SK-N-SH (cell line): ENCODE measurements at regions not wholly inside any gene's neighbourhood (a gene's known extent, or its start where the extent isn't known, plus 50 kb on each side); places are given as distances from the start of the nearest gene placed in this dataset.

Experiments used
- CHD2 ChIP-seq: fragments of 150-350 bp; IDR thresholded peaks from 2 replicates; pipeline ENCODE4 v1.6.1; 2018; ENCODE audit warnings: low read length; ENCODE audit not compliant: partially characterized antibody
- EP300 ChIP-seq, 2 experiments: IDR thresholded peaks; 2 replicates each; pipeline versions ENCODE4 v1.4.0 to v1.6.1; 2012; ENCODE audit warnings: borderline replicate concordance in 1 of 2, low read depth in 1 of 2, low read length in 1 of 2
- FOSL2 ChIP-seq: IDR thresholded peaks from 2 replicates; pipeline ENCODE4 v1.4.0; 2012; ENCODE audit warnings: low read depth, mild to moderate bottlenecking, moderate library complexity, borderline replicate concordance
- FOXM1 ChIP-seq: IDR thresholded peaks from 2 replicates; pipeline ENCODE4 v1.4.0; 2012; ENCODE audit warnings: low read depth, mild to moderate bottlenecking
- GATA2 ChIP-seq: sonication (generic); formaldehyde crosslinking; IDR thresholded peaks from 2 replicates; pipeline ENCODE4 v1.5.0; 2020; ENCODE audit warnings: mild to moderate bottlenecking, missing genetic modification reagents
- NFIC ChIP-seq: IDR thresholded peaks from 2 replicates; pipeline ENCODE4 v1.4.0; 2012; ENCODE audit warnings: borderline replicate concordance
- POLR2AphosphoS5 ChIP-seq: IDR thresholded peaks from 2 replicates; pipeline ENCODE4 v1.6.1; 2012; ENCODE audit warnings: low read depth, low read length
- RFX5 ChIP-seq: IDR thresholded peaks from 2 replicates; pipeline ENCODE4 v1.6.1; 2012; ENCODE audit warnings: mild to moderate bottlenecking, improper control_type of control experiment, low read length
- RXRA ChIP-seq: IDR thresholded peaks from 2 replicates; pipeline ENCODE4 v1.4.0; 2012; ENCODE audit warnings: low read depth, mild to moderate bottlenecking, borderline replicate concordance
- YY1 ChIP-seq: IDR thresholded peaks from 2 replicates; pipeline ENCODE4 v1.4.0; 2012; ENCODE audit warnings: low read depth, mild to moderate bottlenecking
- TF ChIP-seq, protein P1 (sequence below): IDR thresholded peaks from 2 replicates; pipeline ENCODE4 v1.4.0; 2012; ENCODE audit warnings: low read depth, borderline replicate concordance
- TF ChIP-seq, protein P2 (sequence below): fragments of 200-600 bp; sonication (generic); IDR thresholded peaks from 2 replicates; pipeline ENCODE4 v1.6.1; 2017; ENCODE audit warnings: antibody characterized with exemption, mild to moderate bottlenecking, moderate library complexity
- TF ChIP-seq, protein P3 (sequence below): fragments of 150-350 bp; IDR thresholded peaks from 2 replicates; pipeline ENCODE4 v1.6.1; 2017; ENCODE audit warnings: antibody characterized with exemption, low read length, low read depth, borderline replicate concordance
- TF ChIP-seq, protein P4 (sequence below): IDR thresholded peaks from 2 replicates; pipeline ENCODE4 v1.4.0; 2012; ENCODE audit warnings: low read depth

DNA sequence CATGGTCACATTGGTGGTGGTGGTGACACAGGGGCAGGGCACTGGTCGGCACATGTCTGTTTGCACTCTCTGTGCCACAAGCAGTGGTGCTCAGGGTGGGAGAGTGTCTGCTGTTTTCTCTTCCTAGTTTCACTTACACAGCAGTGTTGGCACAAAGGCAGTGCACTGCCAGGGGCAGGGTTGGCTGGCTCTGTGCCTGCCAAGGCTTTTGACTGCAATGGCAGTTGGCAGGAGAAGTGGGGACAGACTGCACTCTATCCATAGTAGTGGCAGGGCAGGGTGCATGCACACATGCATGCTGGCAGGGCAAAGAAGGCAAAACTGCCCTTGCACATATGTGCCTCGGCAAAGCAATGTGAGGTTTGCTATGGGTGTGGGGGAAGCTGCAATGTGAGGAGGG, 635.9 kb downstream of the SUCLG1 start:
- TF ChIP-seq, protein P1, sequence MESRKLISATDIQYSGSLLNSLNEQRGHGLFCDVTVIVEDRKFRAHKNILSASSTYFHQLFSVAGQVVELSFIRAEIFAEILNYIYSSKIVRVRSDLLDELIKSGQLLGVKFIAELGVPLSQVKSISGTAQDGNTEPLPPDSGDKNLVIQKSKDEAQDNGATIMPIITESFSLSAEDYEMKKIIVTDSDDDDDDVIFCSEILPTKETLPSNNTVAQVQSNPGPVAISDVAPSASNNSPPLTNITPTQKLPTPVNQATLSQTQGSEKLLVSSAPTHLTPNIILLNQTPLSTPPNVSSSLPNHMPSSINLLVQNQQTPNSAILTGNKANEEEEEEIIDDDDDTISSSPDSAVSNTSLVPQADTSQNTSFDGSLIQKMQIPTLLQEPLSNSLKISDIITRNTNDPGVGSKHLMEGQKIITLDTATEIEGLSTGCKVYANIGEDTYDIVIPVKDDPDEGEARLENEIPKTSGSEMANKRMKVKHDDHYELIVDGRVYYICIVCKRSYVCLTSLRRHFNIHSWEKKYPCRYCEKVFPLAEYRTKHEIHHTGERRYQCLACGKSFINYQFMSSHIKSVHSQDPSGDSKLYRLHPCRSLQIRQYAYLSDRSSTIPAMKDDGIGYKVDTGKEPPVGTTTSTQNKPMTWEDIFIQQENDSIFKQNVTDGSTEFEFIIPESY = no peak
- TF ChIP-seq FOXM1 (no peak), POLR2AphosphoS5 (no peak), EP300 (IDR thresholded peaks at IDR 0.05; ENCODE audit: borderline replicate concordance in 1 of 2, low read depth in 1 of 2, low read length in 1 of 2) (no peak), FOSL2 (no peak), RXRA (no peak), RFX5 (no peak), CHD2 (no peak), GATA2 (CRISPR knock-in tag) (no peak), NFIC (no peak), YY1 (no peak)
- TF ChIP-seq, protein P2, sequence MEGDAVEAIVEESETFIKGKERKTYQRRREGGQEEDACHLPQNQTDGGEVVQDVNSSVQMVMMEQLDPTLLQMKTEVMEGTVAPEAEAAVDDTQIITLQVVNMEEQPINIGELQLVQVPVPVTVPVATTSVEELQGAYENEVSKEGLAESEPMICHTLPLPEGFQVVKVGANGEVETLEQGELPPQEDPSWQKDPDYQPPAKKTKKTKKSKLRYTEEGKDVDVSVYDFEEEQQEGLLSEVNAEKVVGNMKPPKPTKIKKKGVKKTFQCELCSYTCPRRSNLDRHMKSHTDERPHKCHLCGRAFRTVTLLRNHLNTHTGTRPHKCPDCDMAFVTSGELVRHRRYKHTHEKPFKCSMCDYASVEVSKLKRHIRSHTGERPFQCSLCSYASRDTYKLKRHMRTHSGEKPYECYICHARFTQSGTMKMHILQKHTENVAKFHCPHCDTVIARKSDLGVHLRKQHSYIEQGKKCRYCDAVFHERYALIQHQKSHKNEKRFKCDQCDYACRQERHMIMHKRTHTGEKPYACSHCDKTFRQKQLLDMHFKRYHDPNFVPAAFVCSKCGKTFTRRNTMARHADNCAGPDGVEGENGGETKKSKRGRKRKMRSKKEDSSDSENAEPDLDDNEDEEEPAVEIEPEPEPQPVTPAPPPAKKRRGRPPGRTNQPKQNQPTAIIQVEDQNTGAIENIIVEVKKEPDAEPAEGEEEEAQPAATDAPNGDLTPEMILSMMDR = no peak
- TF ChIP-seq, protein P3, sequence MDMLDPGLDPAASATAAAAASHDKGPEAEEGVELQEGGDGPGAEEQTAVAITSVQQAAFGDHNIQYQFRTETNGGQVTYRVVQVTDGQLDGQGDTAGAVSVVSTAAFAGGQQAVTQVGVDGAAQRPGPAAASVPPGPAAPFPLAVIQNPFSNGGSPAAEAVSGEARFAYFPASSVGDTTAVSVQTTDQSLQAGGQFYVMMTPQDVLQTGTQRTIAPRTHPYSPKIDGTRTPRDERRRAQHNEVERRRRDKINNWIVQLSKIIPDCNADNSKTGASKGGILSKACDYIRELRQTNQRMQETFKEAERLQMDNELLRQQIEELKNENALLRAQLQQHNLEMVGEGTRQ = no peak
- TF ChIP-seq, protein P4, sequence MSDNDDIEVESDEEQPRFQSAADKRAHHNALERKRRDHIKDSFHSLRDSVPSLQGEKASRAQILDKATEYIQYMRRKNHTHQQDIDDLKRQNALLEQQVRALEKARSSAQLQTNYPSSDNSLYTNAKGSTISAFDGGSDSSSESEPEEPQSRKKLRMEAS = no peak
